Spleen (tissue), 11 donors: ENCODE measurements at regions not wholly inside any gene's neighbourhood (a gene's known extent, or its start where the extent isn't known, plus 50 kb on each side); places are given as distances from the start of the nearest gene placed in this dataset.

Experiments
- DNase-seq: peaks from one replicate; pipeline ENCODE4 v3.0.0-alpha.2; 2020
- H3K27ac ChIP-seq, 8 donors: fragments of 200-600 bp; sonication (generic) in 7 of 8; 1 replicate in 4 of 8; 2 replicates in 4 of 8; pipeline versions ENCODE4 v1.5.0 to v1.8.0; 2016 to 2021; ENCODE audit warnings: inconsistent platforms in 4 of 8, mild to moderate bottlenecking in 4 of 8, moderate library complexity in 1 of 8
- H3K27me3 ChIP-seq, 7 donors: fragments of 200-600 bp; sonication (generic) in 6 of 7; replicated peaks in 1 of 7; 1 replicate in 4 of 7; 2 replicates in 3 of 7; pipeline versions ENCODE4 v1.5.0 to v1.8.0; 2016 to 2021; ENCODE audit warnings: inconsistent platforms in 3 of 7, mild to moderate bottlenecking in 1 of 7
- H3K36me3 ChIP-seq, 6 donors: fragments of 200-600 bp; sonication (generic) in 5 of 6; 1 replicate in 4 of 6; 2 replicates in 2 of 6; pipeline versions ENCODE4 v1.5.0 to v1.8.0; 2016 to 2021; ENCODE audit warnings: inconsistent platforms in 2 of 6
- H3K4me1 ChIP-seq, 6 donors: fragments of 200-600 bp; sonication (generic) in 5 of 6; 1 replicate in 3 of 6; 2 replicates in 3 of 6; pipeline versions ENCODE4 v1.5.0 to v1.8.0; 2016 to 2021; ENCODE audit warnings: inconsistent platforms in 3 of 6
- H3K4me3 ChIP-seq, 8 donors: fragments of 200-600 bp; sonication (generic) in 7 of 8; 1 replicate in 4 of 8; 2 replicates in 4 of 8; pipeline versions ENCODE4 v1.5.0 to v1.8.0; 2016 to 2021; ENCODE audit warnings: inconsistent platforms in 4 of 8, mild to moderate bottlenecking in 4 of 8, moderate library complexity in 2 of 8
- H3K9me3 ChIP-seq, 8 donors: fragments of 200-600 bp; sonication (generic) in 7 of 8; 1 replicate in 4 of 8; 2 replicates in 4 of 8; pipeline versions ENCODE4 v1.5.0 to v1.8.0; 2016 to 2021; ENCODE audit warnings: inconsistent platforms in 4 of 8
- CTCF ChIP-seq, 11 experiments: fragments of 200-600 bp in 7 of 11; fragments of 450-650 bp in 4 of 11; sonication (generic) in 4 of 11; IDR thresholded peaks in 8 of 11; conservative IDR thresholded peaks in 3 of 11; 1 replicate in 7 of 11; 2 replicates in 4 of 11; pipeline versions ENCODE4 v1.4.0 to v1.8.0; 2016 to 2021; ENCODE audit warnings: antibody characterized with exemption in 11 of 11, inconsistent platforms in 4 of 11, mild to moderate bottlenecking in 1 of 11
- POLR2A ChIP-seq, 3 donors: fragments of 450-650 bp; IDR thresholded peaks; one replicate each; pipeline ENCODE4 v1.5.1; 2017; ENCODE audit warnings: antibody characterized with exemption in 3 of 3, mild to moderate bottlenecking in 1 of 3
- POLR2AphosphoS5 ChIP-seq, 3 donors: sonication (generic); formaldehyde crosslinking; IDR thresholded peaks; one replicate each; pipeline ENCODE4 v1.5.1; 2017; ENCODE audit warnings: antibody characterized with exemption in 3 of 3
- WGBS, 5 donors: extraction: QIAGEN DNeasy Blood & Tissue Kit in 3 of 5; methylation state at CpG; one replicate each; pipeline versions ENCODE4 v1.1.5 to v1.1.7; 2013 to 2018; 5-methylcytosine and 5-hydroxymethylcytosine counted together
- intact Hi-C: fragments of 100-400 bp; cut with DNase I; formaldehyde crosslinking; loops from one replicate; pipeline ENCODE4 v1.15.0; 2023; ENCODE audit warnings: low total_unique reads
- donor health status: healthy with polysubstance abuse.
- donor health status: DM: no; HTN: no; CAD: no; lungs with moderate emphysema.
- donor health status: DM: no; HTN: no; CAD: no.
- donor health status: Bipolar disorder and iron deficiency.
- donor health status: healthy.
- donor health status: DM: no; HTN: no; CAD: no.
- donor health status: DM: yes; HTN: yes; CAD: no.

GRCh38 chr10:131677671-131678070 is 223.1 kb upstream of the PPP2R2D start:
- TF ChIP-seq CTCF (IDR thresholded peaks at IDR 0.05 in 8 of 11, conservative IDR thresholded peaks at IDR 0.05 in 3 of 11): no peak
- TF ChIP-seq POLR2A (IDR thresholded peaks at IDR 0.05): no peak
- H3K4me1 ChIP-seq: no peaks in the 10 kb centered on the region
- H3K9me3 ChIP-seq: peaks cover 0 to 14% (median 3%) of the 10 kb centered on the region in 8 donors
- DNase-seq: peak; percentile 57
- no peak overlapping the region for H3K4me3 ChIP-seq
- WGBS, 5 donors: 71 to 79% (median 76%) methylated on average over 8 of the region's 8 CpGs
- peaks cover 0 to 47% (median 0%) of the 10 kb centered on the region in 7 donors for H3K27me3 ChIP-seq
- H3K36me3 ChIP-seq: no peaks in the 10 kb centered on the region
- intact Hi-C loops: no loop called here
- no peak overlapping the region for H3K27ac ChIP-seq

- Histone ChIP-seq H3K36me3 (no peaks in the 10 kb centered on the region), H3K27ac (no peak overlapping the region), H3K27me3 (peaks cover 0 to 48% (median 0%) of the 10 kb centered on the region in 7 donors), H3K9me3 (peaks cover 0 to 9% (median under 1%) of the 10 kb centered on the region in 8 donors), H3K4me1 (no peaks in the 10 kb centered on the region), H3K4me3 (no peak overlapping the region)
- WGBS, 5 donors: 83 to 89% (median 84%) methylated on average over 7 to 18 of the region's 18 CpGs
- DNase-seq: peak; percentile 69
- TF ChIP-seq POLR2AphosphoS5 (IDR thresholded peaks at IDR 0.05) (no peak), CTCF (IDR thresholded peaks at IDR 0.05 in 8 of 11, conservative IDR thresholded peaks at IDR 0.05 in 3 of 11) (no peak), POLR2A (IDR thresholded peaks at IDR 0.05) (no peak)
- intact Hi-C loops: no loop called here
Observed at GRCh38 chr10:131678171-131678570, 222.6 kb upstream of the PPP2R2D start.

GRCh38 chr10:131678613-131679012 is 222.2 kb upstream of the PPP2R2D start:
- peaks cover 0 to 9% (median 0%) of the 10 kb centered on the region in 8 donors for H3K9me3 ChIP-seq
- peaks cover 0 to 52% (median 0%) of the 10 kb centered on the region in 7 donors for H3K27me3 ChIP-seq
- H3K27ac ChIP-seq: no peak overlapping the region
- H3K36me3 ChIP-seq: no peaks in the 10 kb centered on the region
- no peak for TF ChIP-seq POLR2AphosphoS5 (IDR thresholded peaks at IDR 0.05)
- no peak for TF ChIP-seq POLR2A (IDR thresholded peaks at IDR 0.05)
- no peak for TF ChIP-seq CTCF (IDR thresholded peaks at IDR 0.05 in 8 of 11, conservative IDR thresholded peaks at IDR 0.05 in 3 of 11)
- 75 to 86% (median 80%) methylated on average over 7 of the region's 7 CpGs for WGBS, 5 donors
- no peak for DNase-seq
- intact Hi-C loops: no loop called here
- H3K4me1 ChIP-seq: no peaks in the 10 kb centered on the region
- no peak overlapping the region for H3K4me3 ChIP-seq

GRCh38 chr10:131679926-131680325 is 220.9 kb upstream of the PPP2R2D start:
- Histone ChIP-seq H3K27me3 (peaks cover 0 to 57% (median 0%) of the 10 kb centered on the region in 7 donors), H3K9me3 (no peaks in the 10 kb centered on the region), H3K27ac (no peak overlapping the region), H3K4me3 (no peak overlapping the region), H3K4me1 (no peaks in the 10 kb centered on the region), H3K36me3 (no peaks in the 10 kb centered on the region)
- no peak for DNase-seq
- WGBS, 5 donors: 79 to 83% (median 81%) methylated on average over 6 of the region's 6 CpGs
- intact Hi-C loops: no loop called here
- TF ChIP-seq POLR2A (IDR thresholded peaks at IDR 0.05): no peak
- no peak for TF ChIP-seq CTCF (IDR thresholded peaks at IDR 0.05 in 8 of 11, conservative IDR thresholded peaks at IDR 0.05 in 3 of 11)
- TF ChIP-seq POLR2AphosphoS5 (IDR thresholded peaks at IDR 0.05): no peak
